Neuronal stem cell (in vitro differentiated cells): ENCODE measurements at regions not wholly inside any gene's neighbourhood (a gene's known extent, or its start where the extent isn't known, plus 50 kb on each side); places are given as distances from the start of the nearest gene placed in this dataset.

Experiments used
- DNase-seq: peaks from one replicate; pipeline ENCODE4 v3.0.0-alpha.2; 2013; ENCODE audit warnings: low spot score
- H2AFZ ChIP-seq: one replicate; pipeline ENCODE4 v1.6.1; 2013; ENCODE audit warnings: mild to moderate bottlenecking, low read length, inconsistent platforms
- H2AK5ac ChIP-seq: 2 replicates; pipeline ENCODE4 v1.6.1; 2013; ENCODE audit warnings: low read depth, mild to moderate bottlenecking, inconsistent platforms, low read length, moderate library complexity, mixed read lengths
- H2BK120ac ChIP-seq: 2 replicates; pipeline ENCODE4 v1.6.1; 2013; ENCODE audit warnings: low read depth, mild to moderate bottlenecking, inconsistent platforms, low read length, moderate library complexity, mixed read lengths
- H2BK12ac ChIP-seq: one replicate; pipeline ENCODE4 v1.6.1; 2013; ENCODE audit warnings: low read length, inconsistent platforms
- H2BK15ac ChIP-seq: 2 replicates; pipeline ENCODE4 v1.6.1; 2013; ENCODE audit warnings: mild to moderate bottlenecking, low read length, inconsistent platforms, mixed read lengths
- H2BK5ac ChIP-seq: one replicate; pipeline ENCODE4 v1.6.1; 2013; ENCODE audit warnings: inconsistent platforms, mild to moderate bottlenecking, low read length, moderate library complexity
- H3K14ac ChIP-seq: one replicate; pipeline ENCODE4 v1.6.1; 2013; ENCODE audit warnings: low read length, inconsistent platforms
- H3K18ac ChIP-seq: 2 replicates; pipeline ENCODE4 v1.6.1; 2013; ENCODE audit warnings: low read length, inconsistent platforms
- H3K23ac ChIP-seq: 2 replicates; pipeline ENCODE4 v1.6.1; 2013; ENCODE audit warnings: low read depth, mild to moderate bottlenecking, mixed read lengths, low read length, inconsistent platforms; ENCODE audit not compliant: poor library complexity
- H3K27ac ChIP-seq: replicated peaks from 3 replicates; pipeline ENCODE4 v1.5.1; 2013; ENCODE audit warnings: low read length, inconsistent platforms
- H3K27me3 ChIP-seq, 3 experiments: 2 replicates each; pipeline ENCODE4 v1.6.1; 2013; ENCODE audit warnings: low read length in 3 of 3, mild to moderate bottlenecking in 2 of 3, inconsistent platforms in 1 of 3, low read depth in 1 of 3, mixed read lengths in 1 of 3, moderate library complexity in 1 of 3; ENCODE audit not compliant: control insufficient read depth in 3 of 3, insufficient read depth in 3 of 3
- H3K36me3 ChIP-seq, 2 donors: replicated peaks in 1 of 2; 2 replicates each; pipeline ENCODE4 v1.6.1; 2013; ENCODE audit warnings: low read length in 2 of 2; ENCODE audit not compliant: control insufficient read depth in 2 of 2, insufficient read depth in 2 of 2
- H3K4ac ChIP-seq: 2 replicates; pipeline ENCODE4 v1.6.1; 2013; ENCODE audit warnings: inconsistent platforms, mild to moderate bottlenecking, low read length, moderate library complexity
- H3K4me1 ChIP-seq, 2 donors: 1 replicate in 1 of 2; 2 replicates in 1 of 2; pipeline ENCODE4 v1.6.1; 2013; ENCODE audit warnings: low read length in 2 of 2, low read depth in 1 of 2; ENCODE audit not compliant: control insufficient read depth in 2 of 2, insufficient read depth in 1 of 2
- H3K4me2 ChIP-seq: one replicate; pipeline ENCODE4 v1.6.1; 2013; ENCODE audit warnings: mild to moderate bottlenecking, low read length, inconsistent platforms; ENCODE audit not compliant: insufficient read depth, poor library complexity, severe bottlenecking
- H3K4me3 ChIP-seq, 2 donors: 2 replicates each; pipeline ENCODE4 v1.5.1; 2013; ENCODE audit warnings: low read length in 2 of 2, mild to moderate bottlenecking in 2 of 2, inconsistent platforms in 1 of 2, moderate library complexity in 1 of 2
- H3K79me1 ChIP-seq: one replicate; pipeline ENCODE4 v1.6.1; 2013; ENCODE audit warnings: low read depth, mild to moderate bottlenecking, inconsistent platforms, low read length, moderate library complexity
- H3K9ac ChIP-seq: one replicate; pipeline ENCODE4 v1.6.1; 2013; ENCODE audit warnings: mild to moderate bottlenecking, low read depth, low read length, inconsistent platforms; ENCODE audit not compliant: poor library complexity
- H3K9me3 ChIP-seq, 2 donors: replicated peaks in 1 of 2; 2 replicates each; pipeline versions ENCODE3 to v1.6.1; 2013; ENCODE audit warnings: low read length in 2 of 2, mild to moderate bottlenecking in 2 of 2, inconsistent platforms in 1 of 2, low read depth in 1 of 2, mixed read lengths in 1 of 2, moderate library complexity in 1 of 2; ENCODE audit not compliant: control insufficient read depth in 2 of 2, insufficient read depth in 1 of 2
- H4K8ac ChIP-seq: one replicate; pipeline ENCODE4 v1.6.1; 2013; ENCODE audit warnings: low read depth, mild to moderate bottlenecking, inconsistent platforms, low read length, moderate library complexity
- H4K91ac ChIP-seq: one replicate; pipeline ENCODE4 v1.6.1; 2013; ENCODE audit warnings: low read length, low read depth, mild to moderate bottlenecking, inconsistent platforms; ENCODE audit not compliant: poor library complexity
- WGBS, 2 donors: extraction: QIAGEN DNeasy Blood & Tissue Kit; methylation state at CpG; one replicate each; pipeline ENCODE4 v1.1.7; 2013; ENCODE audit warnings: missing lambda C conversion rate in 2 of 2, mixed read lengths in 1 of 2; ENCODE audit not compliant: insufficient read length in 2 of 2, insufficient replicate concordance in 1 of 2; ENCODE audit errors: extremely low coverage in 2 of 2; 5-methylcytosine and 5-hydroxymethylcytosine counted together

DNA sequence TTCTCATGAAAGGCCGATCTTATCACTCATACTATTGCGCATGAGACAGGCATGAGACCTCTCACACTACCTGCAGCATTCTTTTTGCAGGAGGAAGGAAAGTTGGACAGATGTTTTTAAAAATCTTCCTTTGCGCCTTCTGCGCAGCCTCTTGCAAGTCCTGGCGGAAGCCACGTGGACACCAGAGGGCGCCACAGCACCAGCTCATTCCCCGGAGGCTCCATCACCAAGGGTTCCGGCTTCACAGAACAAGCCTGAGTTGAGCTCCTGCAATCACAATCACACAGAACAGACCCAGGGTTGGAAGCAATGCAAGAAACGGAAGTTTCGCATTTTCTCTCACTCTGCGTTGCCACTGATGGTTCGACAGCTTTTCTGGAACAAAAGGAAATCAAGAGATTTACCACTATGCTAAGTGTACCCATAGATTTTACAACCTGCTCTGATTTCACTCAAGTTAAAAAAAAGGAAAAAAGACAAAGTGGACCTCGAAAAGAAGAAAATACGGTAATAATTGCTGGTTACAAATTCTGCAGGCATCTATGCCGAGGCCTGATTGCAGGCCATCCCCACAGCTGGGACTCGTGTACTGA is 304.7 kb upstream of the MSX2 start:
- no peak overlapping the region for H3K4ac ChIP-seq
- DNase-seq: peak; percentile 88
- no peak overlapping the region for H4K8ac ChIP-seq
- H2AFZ ChIP-seq: peak overlapping the region; percentile 70
- H3K9me3 ChIP-seq: no peaks in the 10 kb centered on the region
- no peaks in the 10 kb centered on the region for H3K36me3 ChIP-seq
- H3K4me1 ChIP-seq: peaks cover 0 to 5% of the 10 kb centered on the region in 2 donors
- no peak overlapping the region for H4K91ac ChIP-seq
- no peak overlapping the region for H2BK5ac ChIP-seq
- no peak overlapping the region for H3K9ac ChIP-seq
- no CpG with 5 or more reads among the region's 17 CpGs for WGBS, 2 donors
- H3K4me2 ChIP-seq: peak overlapping the region; percentile 72
- no peak overlapping the region for H3K14ac ChIP-seq
- no peak overlapping the region for H3K23ac ChIP-seq
- no peak overlapping the region for H3K27ac ChIP-seq
- no peak overlapping the region for H2BK15ac ChIP-seq
- no peak overlapping the region for H2AK5ac ChIP-seq
- H3K18ac ChIP-seq: no peak overlapping the region
- peaks cover 0 to 7% (median 6%) of the 10 kb centered on the region in 3 experiments for H3K27me3 ChIP-seq
- no peaks in the 10 kb centered on the region for H3K79me1 ChIP-seq
- no peak overlapping the region for H3K4me3 ChIP-seq
- no peak overlapping the region for H2BK120ac ChIP-seq
- H2BK12ac ChIP-seq: no peak overlapping the region

DNA sequence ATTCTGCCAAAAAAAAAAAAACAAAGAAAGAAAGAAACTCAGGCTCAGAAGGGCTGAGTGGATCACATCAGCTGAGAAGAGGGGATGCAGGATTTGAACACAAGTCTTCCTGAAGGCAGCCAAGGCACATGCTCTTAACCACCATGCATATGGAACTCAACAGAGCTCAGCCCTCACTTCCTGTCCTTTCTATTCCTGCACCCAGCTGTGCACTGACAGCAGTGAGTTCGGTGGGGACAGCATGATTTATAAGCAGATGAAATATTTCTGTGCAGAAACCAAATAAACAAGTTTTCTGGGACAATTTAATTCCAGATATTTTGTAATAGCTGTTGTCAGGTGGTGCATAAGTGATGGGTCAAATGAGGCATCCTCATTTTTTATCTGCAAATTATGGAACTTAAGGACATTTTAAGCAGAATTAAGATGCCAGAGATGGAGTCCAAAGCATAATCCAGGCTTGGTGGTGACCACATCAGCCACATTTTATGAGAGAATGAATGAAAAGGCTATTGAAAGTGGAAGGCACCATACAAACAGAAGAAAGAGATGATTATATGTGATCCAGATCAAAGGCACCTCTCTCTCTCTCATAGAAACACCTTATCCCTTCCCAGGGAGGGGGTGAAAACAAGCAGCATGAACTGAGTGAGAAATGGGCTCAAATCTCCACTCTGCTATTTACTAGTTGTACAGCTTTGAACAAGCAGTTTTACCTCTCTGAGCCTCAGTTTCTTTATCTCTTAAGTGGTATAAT is 303.6 kb upstream of the MSX2 start:
- Histone ChIP-seq H3K79me1 (no peaks in the 10 kb centered on the region), H2BK120ac (no peak overlapping the region), H4K91ac (no peak overlapping the region), H3K4ac (no peak overlapping the region), H3K36me3 (no peaks in the 10 kb centered on the region), H3K14ac (no peak overlapping the region), H3K4me2 (no peak overlapping the region), H3K18ac (no peak overlapping the region), H2BK15ac (no peak overlapping the region), H3K4me3 (no peak overlapping the region), H2AK5ac (no peak overlapping the region), H2BK12ac (no peak overlapping the region), H3K27me3 (peaks cover 0 to 7% (median 6%) of the 10 kb centered on the region in 3 experiments), H3K4me1 (peaks cover 0 to 5% of the 10 kb centered on the region in 2 donors), H3K23ac (no peak overlapping the region), H3K27ac (no peak overlapping the region), H3K9ac (no peak overlapping the region), H4K8ac (no peak overlapping the region), H2BK5ac (no peak overlapping the region), H3K9me3 (no peaks in the 10 kb centered on the region), H2AFZ (no peak overlapping the region)
- no peak for DNase-seq
- WGBS, 2 donors: no CpG with 5 or more reads among the region's 1 CpG

DNA sequence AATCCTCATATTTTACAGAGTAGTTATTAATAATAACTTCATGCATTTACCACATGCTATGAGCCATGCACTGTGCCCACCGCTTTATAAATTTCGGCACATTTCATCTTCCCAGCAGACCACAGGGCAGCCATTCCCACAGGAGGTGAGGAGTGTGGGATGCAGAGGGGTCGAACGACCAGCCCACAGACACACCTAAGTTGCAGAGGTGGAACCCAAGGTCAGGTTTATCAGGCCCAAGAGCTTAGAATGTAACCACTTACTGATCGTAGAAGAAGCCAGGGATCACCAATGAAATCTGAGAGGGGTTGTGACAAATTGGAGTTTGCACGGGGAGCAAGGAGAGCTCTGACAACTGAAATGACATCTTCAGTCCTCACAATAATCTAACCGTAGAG is 303.0 kb upstream of the MSX2 start:
- Histone ChIP-seq H3K14ac (no peak overlapping the region), H3K36me3 (no peaks in the 10 kb centered on the region), H2BK5ac (no peak overlapping the region), H3K4me2 (no peak overlapping the region), H3K9me3 (no peaks in the 10 kb centered on the region), H4K8ac (no peak overlapping the region), H3K4me1 (peaks cover 0 to 4% of the 10 kb centered on the region in 2 donors), H3K27ac (no peak overlapping the region), H3K27me3 (peaks cover 0 to 7% (median 6%) of the 10 kb centered on the region in 3 experiments), H4K91ac (no peak overlapping the region), H2AFZ (no peak overlapping the region), H2BK12ac (no peak overlapping the region), H3K9ac (no peak overlapping the region), H3K23ac (no peak overlapping the region), H2BK15ac (no peak overlapping the region), H2BK120ac (no peak overlapping the region), H3K18ac (no peak overlapping the region), H3K79me1 (no peaks in the 10 kb centered on the region), H2AK5ac (no peak overlapping the region), H3K4ac (no peak overlapping the region), H3K4me3 (no peak overlapping the region)
- no CpG with 5 or more reads among the region's 7 CpGs for WGBS, 2 donors
- DNase-seq: no peak

DNA sequence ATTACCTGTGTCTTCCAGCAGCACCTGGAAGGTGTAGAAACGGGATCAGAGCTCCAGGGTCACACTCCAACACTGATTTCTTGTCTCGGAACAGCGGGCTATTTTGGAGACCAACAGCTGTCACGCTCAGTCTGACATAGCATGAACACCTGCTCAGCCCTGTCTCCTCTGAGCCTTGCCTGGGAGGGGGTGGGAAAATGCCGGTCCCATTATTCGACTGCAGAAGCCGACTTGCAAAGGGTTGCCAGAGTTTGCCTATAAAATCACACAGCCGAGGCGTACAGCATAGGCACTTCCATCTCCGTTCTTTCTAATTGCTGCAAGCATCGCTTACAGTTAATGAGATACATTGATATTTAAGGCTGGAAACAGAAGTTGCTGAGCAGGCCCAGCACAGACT is 300.8 kb upstream of the MSX2 start:
- H3K4me2 ChIP-seq: no peak overlapping the region
- no peak overlapping the region for H4K8ac ChIP-seq
- H3K23ac ChIP-seq: no peak overlapping the region
- WGBS, 2 donors: no CpG with 5 or more reads among the region's 11 CpGs
- no peak overlapping the region for H3K27ac ChIP-seq
- DNase-seq: no peak
- no peak overlapping the region for H3K9ac ChIP-seq
- H4K91ac ChIP-seq: no peak overlapping the region
- H2BK120ac ChIP-seq: no peak overlapping the region
- H3K9me3 ChIP-seq: no peaks in the 10 kb centered on the region
- no peaks in the 10 kb centered on the region for H3K36me3 ChIP-seq
- H3K79me1 ChIP-seq: no peaks in the 10 kb centered on the region
- H2BK12ac ChIP-seq: no peak overlapping the region
- no peak overlapping the region for H3K4ac ChIP-seq
- no peak overlapping the region for H3K14ac ChIP-seq
- H3K4me3 ChIP-seq: no peak overlapping the region
- H2BK5ac ChIP-seq: no peak overlapping the region
- H2AFZ ChIP-seq: no peak overlapping the region
- no peak overlapping the region for H3K18ac ChIP-seq
- H3K4me1 ChIP-seq: peaks cover 0 to 4% of the 10 kb centered on the region in 2 donors
- peaks cover 0 to 7% (median 6%) of the 10 kb centered on the region in 3 experiments for H3K27me3 ChIP-seq
- no peak overlapping the region for H2BK15ac ChIP-seq
- no peak overlapping the region for H2AK5ac ChIP-seq
